HG02759 (cell line): ENCODE measurements at regions not wholly inside any gene's neighbourhood (a gene's known extent, or its start where the extent isn't known, plus 50 kb on each side); places are given as distances from the start of the nearest gene placed in this dataset.

Experiments used
- ATAC-seq: cut with Tn5 transposase; IDR thresholded peaks from one replicate; pipeline ENCODE4 v1.9.1; 2021; ENCODE audit warnings: mild to moderate bottlenecking, moderate library complexity; ENCODE audit not compliant: unreplicated experiment

DNA sequence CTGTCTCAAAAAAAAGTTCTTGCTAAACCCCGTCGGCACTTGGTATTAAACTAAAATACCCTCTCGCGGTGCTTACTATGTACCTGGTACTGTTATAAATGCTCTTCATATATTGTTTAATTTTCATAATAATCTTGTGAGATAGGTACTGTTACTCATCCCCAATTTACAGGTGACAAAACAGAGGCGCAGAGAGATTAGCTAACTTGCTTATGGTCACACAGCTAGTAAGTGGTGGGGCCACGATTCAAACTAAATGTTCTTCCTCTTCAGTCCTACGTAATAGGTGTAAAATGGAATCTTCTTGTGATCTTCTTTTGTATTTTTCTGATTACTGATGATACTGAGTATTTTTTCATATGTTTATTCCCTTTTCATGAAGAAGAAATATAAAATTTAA lies 51.3 kb downstream of the TET3 start:
- ATAC-seq, result no peak

DNA sequence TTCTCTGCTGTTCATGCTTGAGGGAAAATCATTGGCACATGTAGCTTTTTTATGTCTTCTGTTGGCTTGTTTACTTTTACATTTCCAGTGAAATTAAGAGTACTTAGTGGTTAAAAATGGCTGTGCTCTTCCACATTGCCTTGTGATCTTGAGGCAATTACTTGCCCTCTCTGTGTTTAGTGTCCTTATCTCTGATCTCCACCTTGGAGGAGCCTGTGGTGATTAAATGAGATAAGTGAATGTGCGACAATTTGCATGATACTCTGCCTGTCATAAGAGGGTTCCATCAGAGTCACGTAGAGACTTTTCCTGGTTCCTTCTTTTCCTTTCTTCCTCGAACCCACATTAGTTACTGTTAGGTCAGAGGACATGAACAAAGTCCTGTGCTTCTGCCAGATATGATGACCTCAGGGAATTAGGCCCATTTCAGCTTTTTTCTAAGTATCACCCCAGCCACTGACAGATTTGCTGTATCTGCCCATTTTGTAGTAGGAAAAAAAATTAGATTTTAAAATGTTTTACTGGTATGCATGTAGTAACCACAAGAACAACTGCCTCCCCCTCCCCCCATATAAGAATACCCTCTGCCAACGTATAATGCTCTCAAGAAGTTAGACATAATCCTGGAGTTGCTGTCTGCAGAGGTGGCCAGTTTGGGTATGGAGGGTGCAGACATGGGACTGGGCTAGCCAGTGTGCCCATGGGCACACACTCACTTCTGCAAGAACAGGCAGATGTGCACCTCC lies 51.9 kb downstream of the TET3 start:
- no peak for ATAC-seq

DNA sequence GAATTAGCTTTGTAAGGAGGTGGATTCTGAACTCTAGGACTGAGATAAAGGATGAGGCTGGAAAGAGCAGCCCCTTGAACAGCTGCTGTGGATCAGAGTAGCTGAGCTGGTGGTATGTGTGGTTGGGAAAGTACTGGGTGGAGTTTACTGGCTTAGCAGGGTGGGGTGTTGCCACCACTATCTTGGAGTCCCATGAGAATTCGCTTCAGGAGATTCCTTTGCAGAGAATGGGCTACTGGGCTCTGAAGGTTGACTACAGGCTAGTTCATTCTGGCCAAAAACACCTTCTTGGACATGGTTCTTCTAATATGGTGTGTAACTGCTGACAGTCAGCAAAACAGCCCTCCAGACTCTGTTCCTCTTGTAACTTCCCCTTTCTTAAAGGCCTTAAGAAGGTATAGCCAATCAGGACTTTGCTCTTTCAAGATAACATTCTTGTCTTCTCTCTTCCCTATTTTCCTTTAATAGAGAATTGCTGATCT lies 52.7 kb downstream of the TET3 start:
- peak; percentile 54 for ATAC-seq

DNA sequence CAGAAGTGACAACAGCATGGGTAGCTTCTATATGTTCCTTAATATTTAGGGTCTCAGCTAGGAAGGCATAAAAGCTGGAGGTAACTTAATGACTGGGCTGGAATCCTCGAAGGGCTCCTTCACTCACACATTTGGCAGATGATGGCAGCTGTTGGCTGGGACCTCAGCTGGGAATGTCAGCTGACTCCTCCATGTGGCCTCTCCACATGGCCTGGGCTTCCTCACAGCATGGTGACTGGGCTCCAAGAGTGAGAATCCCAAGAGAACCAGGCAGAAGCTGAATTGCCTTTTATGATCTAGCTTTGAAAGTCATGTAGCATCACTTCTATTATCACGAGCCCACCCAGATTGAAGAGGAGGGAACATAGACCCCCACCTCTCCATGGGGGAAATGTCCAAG lies 54.9 kb downstream of the TET3 start:
- no peak for ATAC-seq

DNA sequence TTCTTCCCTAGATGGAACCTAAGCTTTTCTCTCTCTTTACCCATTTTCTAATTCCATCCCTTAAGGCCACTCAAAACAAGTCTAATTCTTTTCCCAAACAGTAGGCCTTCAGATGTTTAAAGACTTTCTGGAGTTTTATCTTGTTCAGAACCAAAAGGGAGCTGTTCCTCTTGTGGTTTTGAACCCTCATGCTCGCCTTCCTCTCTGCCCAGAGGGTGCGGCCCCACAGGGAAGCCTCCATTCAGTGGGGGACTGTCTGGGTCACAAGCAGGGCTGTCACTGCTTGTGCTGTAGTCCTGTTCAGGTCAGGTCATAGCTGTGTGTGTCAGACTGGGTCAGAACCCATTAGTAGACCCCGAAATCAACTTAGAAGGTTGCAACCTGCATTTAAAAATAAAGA lies 56.5 kb downstream of the TET3 start:
- ATAC-seq, result no peak

DNA sequence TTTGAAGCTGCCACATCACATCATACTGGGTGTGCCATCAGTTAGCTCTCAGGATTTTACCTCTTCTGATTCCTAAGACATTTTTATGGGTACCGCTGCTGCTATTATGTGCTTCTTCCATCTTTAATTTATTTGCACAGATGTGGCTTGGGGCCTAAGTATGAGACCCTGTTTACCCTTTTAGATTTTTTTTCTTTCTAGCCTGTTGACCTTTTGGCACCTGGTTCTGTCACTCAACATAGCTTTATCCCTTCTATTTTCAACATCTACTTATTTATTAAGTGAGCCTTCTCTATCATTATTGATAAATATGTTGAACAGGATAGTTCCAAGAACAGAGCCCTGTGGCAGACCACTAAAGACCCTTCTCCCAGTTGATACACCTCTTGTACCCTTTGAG lies 57.0 kb downstream of the TET3 start:
- ATAC-seq, result no peak

DNA sequence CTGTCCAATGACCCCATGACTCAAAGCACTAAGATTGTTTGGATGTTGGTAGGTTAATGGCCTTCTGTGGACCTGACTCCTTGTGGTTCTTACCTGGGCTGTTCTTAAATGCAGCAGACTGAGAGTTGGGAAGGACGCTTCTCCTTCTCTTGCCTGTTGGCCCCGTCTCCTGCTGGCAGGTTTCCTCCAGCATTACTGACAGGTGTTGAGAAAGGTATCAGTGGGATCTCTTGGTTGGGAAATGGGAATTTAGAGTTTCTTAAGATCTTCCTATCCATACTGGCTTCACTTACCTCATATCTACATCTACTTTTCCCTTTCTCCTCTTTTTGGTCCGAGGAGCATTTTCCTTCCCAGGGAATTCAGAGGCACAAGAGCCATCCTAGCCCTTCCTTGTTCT lies 57.9 kb downstream of the TET3 start:
- no peak for ATAC-seq

DNA sequence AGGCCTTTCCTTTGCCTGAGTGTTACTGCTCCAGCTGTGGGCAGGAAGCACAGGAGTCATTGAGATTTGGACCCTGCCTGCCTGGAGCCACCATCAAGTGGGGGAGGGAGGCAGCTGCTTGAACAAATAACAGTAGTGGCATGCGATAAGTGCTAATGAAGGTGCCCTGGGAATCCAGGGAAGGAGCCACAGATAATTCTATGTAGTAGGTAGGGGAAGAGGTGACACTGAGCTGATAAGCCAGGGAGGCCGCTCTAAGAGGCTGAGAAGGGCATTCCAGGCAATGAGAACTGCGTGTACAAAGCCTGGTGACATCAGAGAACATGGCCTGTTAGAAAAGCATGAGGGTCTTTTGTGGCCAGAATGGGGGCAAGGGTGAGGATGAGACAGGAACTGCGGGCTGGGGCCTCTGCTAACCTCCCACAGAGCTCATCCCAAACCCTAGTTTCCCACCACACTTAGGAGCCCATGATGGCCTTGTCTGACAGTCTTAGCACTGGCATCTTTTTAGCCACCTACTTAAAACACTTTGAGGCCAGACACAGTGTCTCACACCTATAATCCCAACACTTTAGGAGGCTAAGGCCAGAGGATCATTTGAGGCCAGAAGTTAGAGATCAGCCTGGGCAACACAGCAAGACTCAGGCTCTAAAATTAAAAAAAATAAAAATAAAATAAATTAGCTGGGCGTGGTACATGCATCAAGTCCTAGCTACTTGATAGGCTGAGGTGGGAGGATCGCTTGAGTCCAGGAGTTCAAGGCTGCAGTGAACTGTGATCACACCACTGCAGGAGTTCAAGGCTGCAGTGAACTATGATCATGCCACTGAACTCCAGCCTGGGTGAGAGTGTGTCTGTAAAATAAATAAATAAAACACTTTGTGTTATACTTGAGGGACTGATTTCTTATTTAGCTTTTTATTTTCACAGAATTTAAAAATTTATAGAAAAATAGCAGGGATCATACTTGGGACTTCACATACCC lies 58.9 kb downstream of the TET3 start:
- ATAC-seq, result no peak

DNA sequence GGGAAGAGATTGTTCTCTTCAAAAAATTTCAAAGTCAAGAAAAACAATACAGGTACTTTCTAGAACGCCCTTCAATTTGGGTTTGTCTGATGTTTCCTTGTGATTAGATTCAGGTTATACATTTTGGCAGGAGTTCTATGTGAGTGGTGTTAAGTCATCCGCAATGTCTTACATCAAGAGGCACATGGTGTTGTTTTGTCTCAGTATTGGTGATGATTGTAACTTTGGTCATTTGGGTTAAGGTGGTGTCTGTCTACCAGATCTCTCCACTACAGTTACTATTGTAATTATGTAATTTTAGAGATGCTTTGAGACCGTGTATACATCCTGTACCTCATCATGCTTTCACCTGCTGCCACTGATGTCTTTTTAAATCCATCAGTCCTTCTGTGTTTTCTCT lies 60.3 kb downstream of the TET3 start:
- ATAC-seq, result no peak

DNA sequence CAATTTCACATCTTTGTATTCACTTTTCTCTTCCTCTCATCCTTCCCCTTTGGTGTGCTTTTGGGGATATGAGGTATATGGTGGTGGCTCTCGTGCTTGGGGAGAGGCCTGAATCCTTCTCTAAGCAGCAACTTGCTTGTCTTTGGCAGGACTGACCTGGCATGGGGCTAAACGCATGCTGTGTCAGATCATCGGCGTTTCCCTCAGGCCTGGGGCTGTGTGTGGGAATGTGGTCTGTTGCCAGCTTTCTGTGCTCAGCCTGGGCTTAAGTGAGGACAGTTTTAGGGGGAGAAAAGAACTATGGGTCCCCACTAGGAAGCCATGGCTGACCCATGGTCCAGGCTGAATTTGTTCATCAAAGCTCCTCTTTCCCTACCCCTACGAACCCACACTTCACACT lies 60.7 kb downstream of the TET3 start:
- no peak for ATAC-seq

DNA sequence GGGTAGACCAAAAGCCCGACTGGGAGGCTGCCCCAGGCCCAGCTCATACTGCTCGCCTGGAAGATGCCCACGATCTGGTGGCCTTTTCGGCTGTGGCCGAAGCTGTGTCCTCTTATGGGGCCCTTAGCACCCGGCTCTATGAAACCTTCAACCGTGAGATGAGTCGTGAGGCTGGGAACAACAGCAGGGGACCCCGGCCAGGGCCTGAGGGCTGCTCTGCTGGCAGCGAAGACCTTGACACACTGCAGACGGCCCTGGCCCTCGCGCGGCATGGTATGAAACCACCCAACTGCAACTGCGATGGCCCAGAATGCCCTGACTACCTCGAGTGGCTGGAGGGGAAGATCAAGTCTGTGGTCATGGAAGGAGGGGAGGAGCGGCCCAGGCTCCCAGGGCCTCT lies 61.7 kb downstream of the TET3 start:
- ATAC-seq, result no peak

DNA sequence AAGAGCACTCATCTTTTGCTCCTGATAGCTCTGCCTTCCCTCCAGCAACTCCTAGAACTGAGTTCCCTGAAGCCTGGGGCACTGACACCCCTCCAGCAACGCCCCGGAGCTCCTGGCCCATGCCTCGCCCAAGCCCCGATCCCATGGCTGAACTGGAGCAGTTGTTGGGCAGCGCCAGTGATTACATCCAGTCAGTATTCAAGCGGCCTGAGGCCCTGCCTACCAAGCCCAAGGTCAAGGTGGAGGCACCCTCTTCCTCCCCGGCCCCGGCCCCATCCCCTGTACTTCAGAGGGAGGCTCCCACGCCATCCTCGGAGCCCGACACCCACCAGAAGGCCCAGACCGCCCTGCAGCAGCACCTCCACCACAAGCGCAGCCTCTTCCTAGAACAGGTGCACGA lies 62.4 kb downstream of the TET3 start:
- no peak for ATAC-seq

DNA sequence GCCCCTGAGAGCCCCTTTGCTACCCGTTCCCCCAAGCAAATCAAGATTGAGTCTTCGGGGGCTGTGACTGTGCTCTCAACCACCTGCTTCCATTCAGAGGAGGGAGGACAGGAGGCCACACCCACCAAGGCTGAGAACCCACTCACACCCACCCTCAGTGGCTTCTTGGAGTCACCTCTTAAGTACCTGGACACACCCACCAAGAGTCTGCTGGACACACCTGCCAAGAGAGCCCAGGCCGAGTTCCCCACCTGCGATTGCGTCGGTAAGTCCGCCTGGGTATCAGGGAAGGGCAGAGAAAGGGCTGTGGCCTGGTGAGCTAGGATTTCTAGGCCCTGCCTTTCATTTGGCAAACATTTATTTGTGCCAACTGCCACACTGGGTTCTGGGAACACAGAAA lies 63.4 kb downstream of the TET3 start:
- ATAC-seq, result no peak

DNA sequence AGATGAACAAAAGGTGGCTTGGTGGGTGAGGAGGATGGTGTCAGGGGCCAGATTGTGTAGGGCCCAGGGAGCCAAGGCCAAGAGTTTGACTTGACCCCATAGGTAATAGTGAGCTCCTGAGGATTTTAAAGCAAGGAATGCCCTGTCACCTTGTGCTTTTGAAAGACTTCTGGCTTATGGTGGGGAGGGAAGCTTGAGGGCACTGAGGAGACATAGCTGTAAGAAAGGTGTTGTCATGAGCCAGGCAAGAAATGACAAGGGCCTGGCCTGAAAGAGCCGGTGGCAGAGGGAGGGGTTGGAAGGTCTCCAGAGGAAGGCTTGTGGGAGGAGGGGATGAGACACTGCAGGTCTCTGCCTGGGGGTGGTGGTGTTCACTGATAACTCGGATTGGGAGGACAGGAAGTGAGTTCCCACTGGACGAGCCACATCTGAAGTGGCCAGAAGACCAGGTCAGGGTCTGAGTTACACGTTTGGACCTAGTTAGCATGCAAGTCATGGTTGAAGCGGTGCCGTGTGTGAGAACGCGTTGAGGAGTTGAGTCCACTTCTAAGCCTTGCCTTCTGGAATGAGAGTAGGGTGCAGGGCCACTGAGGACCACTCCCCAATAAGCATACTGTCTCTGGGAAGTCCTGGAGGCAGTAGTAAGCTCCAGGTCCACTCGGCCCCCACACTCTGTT lies 64.3 kb downstream of the TET3 start:
- ATAC-seq, result no peak

DNA sequence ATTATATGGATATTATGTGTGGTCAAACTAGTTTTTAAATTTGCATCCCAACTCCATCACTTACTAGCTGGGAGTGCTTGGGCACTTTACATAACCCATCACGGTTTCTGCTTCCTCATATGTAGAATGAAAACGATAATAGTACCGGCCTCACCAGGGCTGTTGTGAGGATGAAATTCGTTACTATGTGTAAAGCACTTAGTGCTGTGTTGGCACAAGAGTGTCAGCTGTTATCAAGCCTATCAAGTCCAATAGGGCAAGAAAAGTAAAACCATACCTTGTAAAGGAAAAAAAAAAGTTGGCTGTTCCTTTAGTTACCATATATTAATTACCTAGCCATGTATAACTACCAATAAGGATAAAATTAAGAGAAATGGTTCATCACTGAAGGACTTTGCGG lies 65.4 kb downstream of the TET3 start:
- no peak for ATAC-seq

DNA sequence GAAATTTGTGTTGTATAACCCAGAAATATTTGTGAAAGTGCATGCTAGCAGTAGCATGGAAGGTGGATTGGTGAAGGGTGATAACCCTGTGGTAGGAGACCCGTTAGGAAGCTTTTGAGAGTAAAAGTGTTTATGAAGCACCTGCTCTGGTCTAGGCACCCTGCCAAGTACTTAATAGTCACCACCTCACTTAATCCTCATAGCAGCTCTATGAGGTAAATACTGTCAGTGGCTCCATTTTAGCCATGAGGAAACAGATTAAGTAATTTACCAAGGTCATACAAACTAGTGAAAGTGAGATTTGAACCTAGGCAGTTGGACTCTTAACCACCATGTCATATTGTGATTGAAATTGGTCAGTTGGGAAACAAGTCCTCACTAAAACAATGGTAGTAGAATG lies 66.8 kb downstream of the TET3 start:
- ATAC-seq, result no peak

DNA sequence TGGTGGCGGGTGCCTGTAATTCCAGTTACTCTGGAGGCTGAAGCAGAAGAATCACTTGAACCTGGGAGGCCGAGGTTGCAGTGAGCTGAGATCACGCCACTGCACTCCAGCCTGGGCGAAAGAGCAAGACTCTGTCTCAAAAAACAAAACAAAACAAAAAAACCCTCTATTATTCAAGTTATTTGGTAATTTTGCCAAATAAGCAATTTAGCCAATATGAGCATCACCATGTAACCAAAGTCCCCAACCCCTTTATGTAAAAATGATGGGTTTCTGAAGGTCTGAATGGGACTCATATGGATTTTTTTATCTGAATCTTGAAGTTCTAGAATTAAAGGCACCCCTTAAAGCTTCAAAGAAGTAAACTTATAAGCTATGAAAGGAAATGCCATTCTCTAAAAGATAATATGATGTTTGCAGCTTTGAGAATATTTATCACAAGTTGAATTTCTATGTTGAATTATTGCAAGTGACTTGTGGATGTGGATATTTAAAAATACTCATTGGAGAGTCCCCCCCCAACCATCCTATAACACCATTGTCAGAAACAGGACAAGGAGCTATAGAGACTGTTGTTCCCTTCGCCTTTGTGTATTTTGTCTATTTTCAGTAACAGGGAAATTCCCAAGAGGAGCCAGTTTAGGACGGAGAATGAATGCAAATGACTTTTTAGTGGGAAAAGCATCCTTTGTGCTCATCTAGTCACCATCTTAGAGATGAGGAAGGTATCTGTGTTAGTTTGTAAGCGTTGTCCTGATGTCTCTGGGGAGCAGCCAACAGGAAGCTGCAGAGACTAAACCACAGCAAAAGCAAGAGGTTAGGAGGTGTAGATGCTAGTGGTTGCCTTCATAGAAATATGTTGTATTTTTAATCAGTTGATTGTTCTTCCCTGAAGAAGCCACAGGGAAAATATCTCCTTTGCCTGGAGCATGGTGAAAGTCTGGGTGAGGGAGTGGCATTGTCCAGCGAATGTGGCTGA lies 68.3 kb downstream of the TET3 start:
- ATAC-seq, result no peak

DNA sequence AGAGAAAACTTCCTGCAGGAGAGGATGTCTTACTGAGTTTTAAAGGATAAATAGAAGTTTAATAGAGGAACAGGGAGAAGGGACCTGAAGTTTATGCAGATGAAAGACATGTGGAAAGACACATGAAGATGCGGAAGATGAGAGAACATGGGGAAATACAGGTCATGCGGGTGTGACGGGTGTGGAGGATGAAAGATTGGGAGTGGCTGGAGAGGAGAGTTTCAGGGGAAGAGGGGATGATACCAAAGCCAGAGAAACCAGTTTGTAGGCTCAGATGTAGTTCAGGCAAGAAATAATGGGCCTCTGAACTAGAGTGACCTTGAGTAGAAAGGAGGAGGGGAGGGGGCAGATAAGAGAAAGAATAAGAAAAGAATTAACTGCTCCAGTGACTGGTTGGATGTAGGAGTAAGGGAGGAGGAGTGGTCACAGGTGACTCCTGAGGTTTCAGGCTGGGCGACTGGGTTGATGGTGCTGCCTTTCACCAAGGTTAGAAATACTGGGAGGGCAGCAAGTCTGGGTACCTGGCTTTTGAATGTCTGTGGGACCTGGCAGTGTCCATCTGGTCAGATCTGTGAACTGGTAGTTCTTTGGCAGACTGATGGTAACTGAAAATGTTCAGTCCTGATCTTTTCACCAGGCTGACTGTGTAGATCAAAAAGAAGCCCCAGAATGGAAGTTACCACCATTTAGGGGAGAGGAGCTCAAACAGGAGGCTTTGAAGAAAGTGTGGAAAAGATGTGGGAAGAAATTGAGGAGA lies 69.4 kb downstream of the TET3 start:
- ATAC-seq, result no peak

DNA sequence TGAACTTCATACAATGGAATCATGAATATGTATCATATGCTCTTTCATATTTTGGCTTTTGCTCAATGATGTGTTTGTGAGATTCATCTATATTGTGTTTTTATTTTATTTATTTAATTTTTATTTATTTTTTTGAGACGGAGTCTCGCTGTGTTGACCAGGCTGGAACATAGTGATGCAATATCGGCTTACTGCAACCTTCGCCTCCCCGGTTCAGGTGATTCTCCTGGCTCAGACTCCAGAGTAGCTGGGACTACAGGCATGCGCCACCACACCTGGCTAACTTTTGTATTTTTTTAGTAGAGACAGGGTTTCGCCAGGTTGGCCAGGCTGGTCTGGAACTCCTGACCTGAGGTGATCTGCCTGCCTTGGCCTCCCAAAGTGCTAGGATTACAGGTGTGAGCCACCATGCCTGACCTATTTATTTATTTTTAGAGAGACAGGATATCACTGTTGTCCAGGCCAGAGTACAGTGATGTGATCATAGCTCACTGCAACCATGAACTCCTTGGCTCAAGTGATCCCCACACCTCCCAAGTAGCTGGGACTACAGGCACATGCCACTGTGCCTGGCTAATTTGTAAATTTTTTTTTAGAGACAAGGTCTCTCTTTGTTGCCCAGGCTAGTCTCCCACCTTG lies 74.5 kb downstream of the TET3 start:
- ATAC-seq, result no peak
